ENCODE measurements at regions not wholly inside any gene's neighbourhood (a gene's known extent, or its start where the extent isn't known, plus 50 kb on each side); places are given as distances from the start of the nearest gene placed in this dataset.

DNA sequence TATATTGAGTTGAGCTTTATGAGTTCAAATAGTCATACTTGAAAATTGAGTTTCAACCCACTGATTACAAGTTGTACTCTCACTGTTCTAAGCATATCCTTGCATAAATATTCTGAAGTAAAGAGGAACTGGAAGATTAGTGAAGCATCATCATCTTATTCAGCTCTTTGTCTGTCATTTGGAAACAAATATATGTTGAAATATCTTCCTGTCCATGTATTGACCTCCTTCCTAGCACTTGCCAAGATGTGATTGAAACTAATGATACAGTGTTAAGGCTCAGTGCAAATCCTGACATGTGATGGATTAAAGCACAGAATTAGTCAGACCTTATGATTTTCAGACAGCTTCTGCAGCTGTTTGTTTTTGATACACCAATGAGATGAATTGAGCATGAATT is 434.3 kb downstream of the TBC1D32 start:
- H2AK9ac ChIP-seq (replicated peaks; ENCODE audit: low read depth, low read length, poor library complexity): no peak overlapping the region
- H4K8ac ChIP-seq (ENCODE audit: low read depth in 2 of 2, low read length in 2 of 2): no peak overlapping the region
- no peak overlapping the region for H4K91ac ChIP-seq (ENCODE audit: insufficient read depth, low read depth, low read length)
- no peak overlapping the region for H3K9ac ChIP-seq (ENCODE audit: low read depth, low read length)
- intact Hi-C loops (cut with micrococcal nuclease): no loop called here
- H4K5ac ChIP-seq (ENCODE audit: low read depth, low read length): no peak overlapping the region
- H3K9me3 ChIP-seq (ENCODE audit: control insufficient read depth, insufficient read depth, low read length): peaks cover 5% of the 10 kb centered on the region
- no peak overlapping the region for H3K4me3 ChIP-seq (ENCODE audit: insufficient read depth, low read depth, low read length)
- no peak overlapping the region for H3K4ac ChIP-seq (ENCODE audit: low read depth, low read length)
- in situ Hi-C loops (cut with MboI; ENCODE audit: low sequenced_read_pairs): no loop called here
- no peak for DNase-seq
- H3K36me3 ChIP-seq (ENCODE audit: control insufficient read depth, insufficient read depth, low read length): no peaks in the 10 kb centered on the region
- H3K27ac ChIP-seq (ENCODE audit: insufficient read depth, low read length): no peak overlapping the region
- no peak overlapping the region for H2AK5ac ChIP-seq (ENCODE audit: low read depth, low read length)
- no peaks in the 10 kb centered on the region for H3K27me3 ChIP-seq (ENCODE audit: control insufficient read depth, insufficient read depth, low read length)
- dilution Hi-C loops (cut with HindIII; ENCODE audit: low sequenced_read_pairs, unreplicated experiment): no loop called here
- TF ChIP-seq CHD1 (IDR thresholded peaks at IDR 0.05; ENCODE audit: low read depth, low read length) (no peak), MAFK (IDR thresholded peaks at IDR 0.05; ENCODE audit: low read depth, low read length) (no peak), NFE2L2 (IDR thresholded peaks at IDR 0.05; ENCODE audit: low read depth, low read length) (no peak), POLR2A (IDR thresholded peaks at IDR 0.05; ENCODE audit: low read depth, low read length) (no peak), BHLHE40 (IDR thresholded peaks at IDR 0.05; ENCODE audit: low read depth, low read length) (no peak), MXI1 (IDR thresholded peaks at IDR 0.05; ENCODE audit: borderline replicate concordance, low read depth, low read length) (no peak), RCOR1 (IDR thresholded peaks at IDR 0.05; ENCODE audit: insufficient replicate concordance, low read length) (no peak)
- H3K4me1 ChIP-seq (ENCODE audit: control insufficient read depth, insufficient read depth, low read length): no peaks in the 10 kb centered on the region
- H2BK120ac ChIP-seq (ENCODE audit: low read depth, low read length): no peak overlapping the region
- no peak overlapping the region for H3K14ac ChIP-seq (replicated peaks; ENCODE audit: low read depth, low read length)
- ChIA-PET CTCF (no interaction called here), POLR2A (ENCODE audit: unreplicated experiment) (no interaction called here)
- no peak overlapping the region for H2BK5ac ChIP-seq (ENCODE audit: low read depth, low read length, poor library complexity, severe bottlenecking)
- no peak overlapping the region for H2BK20ac ChIP-seq (ENCODE audit: low read depth, low read length)
- no peaks in the 10 kb centered on the region for H4K20me1 ChIP-seq (ENCODE audit: insufficient read depth, low read length)
- no peak for ATAC-seq (ENCODE audit: low read depth)
- H3K79me1 ChIP-seq (ENCODE audit: low read depth in 1 of 2, low read length in 2 of 2): no peaks in the 10 kb centered on the region
- BruUV-seq (replicated peaks): no TSS peak
- no peak overlapping the region for H3K56ac ChIP-seq (ENCODE audit: extremely low read depth, insufficient read depth, low read length)
- no peak overlapping the region for H2AFZ ChIP-seq (replicated peaks; ENCODE audit: low read length, poor library complexity)
- H3K23ac ChIP-seq (ENCODE audit: low read depth, low read length): no peak overlapping the region
- no peak overlapping the region for H3K18ac ChIP-seq (ENCODE audit: low read depth, low read length)
- no peaks in the 10 kb centered on the region for H3K9me1 ChIP-seq (ENCODE audit: insufficient read depth, low read length)
- no peak overlapping the region for H2BK15ac ChIP-seq (ENCODE audit: low read depth, low read length)
- no peak overlapping the region for H3K4me2 ChIP-seq (ENCODE audit: low read depth, low read length)

Data from IMR-90 (cell line).